Esophagus muscularis mucosa (tissue), 4 donors: ENCODE measurements at regions not wholly inside any gene's neighbourhood (a gene's known extent, or its start where the extent isn't known, plus 50 kb on each side); places are given as distances from the start of the nearest gene placed in this dataset.

Experiments
- DNase-seq: peaks from one replicate; pipeline ENCODE4 v3.0.0-alpha.2; 2017; ENCODE audit errors: extremely low spot score
- H3K27ac ChIP-seq, 4 donors: fragments of 200-600 bp; sonication (generic); replicated peaks in 1 of 4; 1 replicate in 3 of 4; 2 replicates in 1 of 4; pipeline ENCODE4 v1.5.1; 2016 to 2019; ENCODE audit warnings: mild to moderate bottlenecking in 1 of 4
- H3K27me3 ChIP-seq, 4 donors: fragments of 200-600 bp; sonication (generic); one replicate each; pipeline versions ENCODE4 v1.5.1 to v1.6.0; 2016 to 2019
- H3K36me3 ChIP-seq, 4 donors: fragments of 200-600 bp; sonication (generic); one replicate each; pipeline ENCODE4 v1.5.1; 2016 to 2019
- H3K4me1 ChIP-seq, 4 donors: fragments of 200-600 bp; sonication (generic); one replicate each; pipeline ENCODE4 v1.5.1; 2016 to 2019
- H3K4me3 ChIP-seq, 4 donors: fragments of 200-600 bp; sonication (generic); 1 replicate in 2 of 4; 2 replicates in 2 of 4; pipeline ENCODE4 v1.5.1; 2016 to 2019; ENCODE audit warnings: mild to moderate bottlenecking in 4 of 4, moderate library complexity in 1 of 4
- H3K9me3 ChIP-seq, 4 donors: fragments of 200-600 bp; sonication (generic); 1 replicate in 3 of 4; 2 replicates in 1 of 4; pipeline ENCODE4 v1.5.1; 2016 to 2019
- EP300 ChIP-seq: sonication (generic); formaldehyde crosslinking; IDR thresholded peaks from one replicate; pipeline ENCODE4 v1.6.1; 2017; ENCODE audit warnings: antibody characterized with exemption
- POLR2A ChIP-seq: fragments of 450-650 bp; IDR thresholded peaks from one replicate; pipeline ENCODE4 v1.6.1; 2017; ENCODE audit warnings: antibody characterized with exemption, moderate library complexity, mild to moderate bottlenecking, low read depth
- POLR2AphosphoS5 ChIP-seq, 2 donors: sonication (generic); formaldehyde crosslinking; IDR thresholded peaks; one replicate each; pipeline ENCODE4 v1.6.1; 2017; ENCODE audit warnings: antibody characterized with exemption in 2 of 2
- WGBS: methylation state at CpG from one replicate; pipeline ENCODE4 v1.1.5; 2018; 5-methylcytosine and 5-hydroxymethylcytosine counted together
- intact Hi-C: fragments of 100-400 bp; cut with DNase I; formaldehyde crosslinking; loops from one replicate; pipeline ENCODE4 v1.15.1; 2023
- TF ChIP-seq, protein P1 (sequence below), 3 experiments: fragments of 200-600 bp in 2 of 3; fragments of 450-650 bp in 1 of 3; sonication (generic) in 2 of 3; IDR thresholded peaks; one replicate each; pipeline ENCODE4 v1.5.1; 2017 to 2019; ENCODE audit warnings: antibody characterized with exemption in 3 of 3, mild to moderate bottlenecking in 2 of 3, moderate library complexity in 1 of 3

DNA sequence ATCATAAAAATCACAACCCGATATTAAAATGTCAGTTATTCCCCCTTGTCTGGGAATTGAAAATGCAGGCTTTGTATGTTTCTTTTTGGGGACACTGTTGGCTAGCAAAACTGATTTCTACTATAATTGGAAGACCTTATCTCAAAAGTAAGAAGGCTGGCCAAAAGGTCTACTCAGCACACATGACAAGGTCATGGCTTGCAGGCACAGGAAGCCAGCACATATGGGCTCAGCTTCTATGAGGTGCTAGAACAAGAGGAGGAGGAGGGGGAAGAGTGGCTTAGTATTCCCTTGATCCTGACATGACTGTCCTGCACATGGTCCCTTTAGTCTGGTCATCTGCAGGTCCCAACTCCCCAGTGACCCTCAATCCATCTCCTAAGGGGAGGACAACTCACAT, 681.2 kb downstream of the SQOR start:
- WGBS = 74% methylated on average over 1 of the region's 1 CpG
- intact Hi-C loops = no loop called here
- no peaks in the 10 kb centered on the region for H3K9me3 ChIP-seq
- no peaks in the 10 kb centered on the region for H3K36me3 ChIP-seq
- no peaks in the 10 kb centered on the region for H3K27me3 ChIP-seq
- H3K4me1 ChIP-seq = no peaks in the 10 kb centered on the region
- no peak overlapping the region for H3K27ac ChIP-seq
- TF ChIP-seq POLR2AphosphoS5 (IDR thresholded peaks at IDR 0.05) = no peak
- TF ChIP-seq EP300 = no peak
- TF ChIP-seq POLR2A = no peak
- TF ChIP-seq, protein P1, sequence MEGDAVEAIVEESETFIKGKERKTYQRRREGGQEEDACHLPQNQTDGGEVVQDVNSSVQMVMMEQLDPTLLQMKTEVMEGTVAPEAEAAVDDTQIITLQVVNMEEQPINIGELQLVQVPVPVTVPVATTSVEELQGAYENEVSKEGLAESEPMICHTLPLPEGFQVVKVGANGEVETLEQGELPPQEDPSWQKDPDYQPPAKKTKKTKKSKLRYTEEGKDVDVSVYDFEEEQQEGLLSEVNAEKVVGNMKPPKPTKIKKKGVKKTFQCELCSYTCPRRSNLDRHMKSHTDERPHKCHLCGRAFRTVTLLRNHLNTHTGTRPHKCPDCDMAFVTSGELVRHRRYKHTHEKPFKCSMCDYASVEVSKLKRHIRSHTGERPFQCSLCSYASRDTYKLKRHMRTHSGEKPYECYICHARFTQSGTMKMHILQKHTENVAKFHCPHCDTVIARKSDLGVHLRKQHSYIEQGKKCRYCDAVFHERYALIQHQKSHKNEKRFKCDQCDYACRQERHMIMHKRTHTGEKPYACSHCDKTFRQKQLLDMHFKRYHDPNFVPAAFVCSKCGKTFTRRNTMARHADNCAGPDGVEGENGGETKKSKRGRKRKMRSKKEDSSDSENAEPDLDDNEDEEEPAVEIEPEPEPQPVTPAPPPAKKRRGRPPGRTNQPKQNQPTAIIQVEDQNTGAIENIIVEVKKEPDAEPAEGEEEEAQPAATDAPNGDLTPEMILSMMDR (IDR thresholded peaks at IDR 0.05) = no peak
- H3K4me3 ChIP-seq = no peak overlapping the region
- no peak for DNase-seq

DNA sequence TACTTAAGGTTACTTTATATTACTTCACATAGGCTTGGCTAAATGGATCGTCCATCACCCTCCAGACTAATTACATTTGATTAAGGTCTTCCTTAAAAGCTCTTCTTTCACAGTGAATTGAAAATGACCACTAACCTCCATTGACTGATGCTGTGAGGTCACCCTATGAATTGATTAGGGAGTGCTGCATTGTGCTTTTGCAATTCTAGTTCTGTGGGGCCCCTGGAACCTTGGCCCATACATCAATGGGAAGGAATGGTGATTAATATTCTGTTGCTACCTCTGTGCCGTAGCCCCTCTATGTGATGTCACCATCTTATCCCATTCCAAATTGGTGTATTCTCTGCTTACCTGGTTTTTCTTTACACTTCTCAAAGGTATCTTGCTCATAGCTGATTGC, 682.2 kb downstream of the SQOR start:
- Histone ChIP-seq H3K9me3 (no peaks in the 10 kb centered on the region), H3K4me3 (no peak overlapping the region), H3K27me3 (no peaks in the 10 kb centered on the region), H3K36me3 (no peaks in the 10 kb centered on the region), H3K4me1 (no peaks in the 10 kb centered on the region), H3K27ac (no peak overlapping the region)
- WGBS = 100% methylated on average over 2 of the region's 2 CpGs
- intact Hi-C loops = no loop called here
- DNase-seq = no peak
- TF ChIP-seq EP300 = no peak
- TF ChIP-seq, protein P1 (IDR thresholded peaks at IDR 0.05) = no peak
- no peak for TF ChIP-seq POLR2AphosphoS5 (IDR thresholded peaks at IDR 0.05)
- TF ChIP-seq POLR2A = no peak

DNA sequence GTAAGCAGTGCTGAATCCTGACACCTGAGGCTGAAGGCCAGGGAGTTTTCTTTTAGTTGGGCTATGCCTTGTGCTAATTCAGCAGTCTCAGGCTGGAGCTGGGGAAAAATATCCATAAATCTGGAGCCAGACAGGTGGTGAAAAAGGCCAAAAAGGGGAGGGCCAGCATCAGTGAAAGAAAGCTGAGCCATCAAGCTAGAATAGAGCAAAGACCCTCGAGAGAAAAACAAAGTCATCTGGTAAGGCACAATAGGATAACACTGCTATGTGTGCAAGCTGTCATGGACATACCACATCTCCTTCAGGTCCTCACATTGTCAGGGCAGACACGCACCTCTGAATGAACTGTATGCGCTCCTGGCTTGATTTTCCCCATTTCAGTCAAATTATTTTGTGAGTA, 687.9 kb downstream of the SQOR start:
- Histone ChIP-seq H3K4me1 (no peaks in the 10 kb centered on the region), H3K9me3 (no peaks in the 10 kb centered on the region), H3K36me3 (no peaks in the 10 kb centered on the region), H3K27me3 (no peaks in the 10 kb centered on the region), H3K27ac (no peak overlapping the region), H3K4me3 (no peak overlapping the region)
- 88% methylated on average over 3 of the region's 3 CpGs for WGBS
- intact Hi-C loops = no loop called here
- TF ChIP-seq POLR2AphosphoS5 (IDR thresholded peaks at IDR 0.05) (no peak), POLR2A (no peak), EP300 (no peak)
- TF ChIP-seq, protein P1 (IDR thresholded peaks at IDR 0.05) = no peak
- no peak for DNase-seq

DNA sequence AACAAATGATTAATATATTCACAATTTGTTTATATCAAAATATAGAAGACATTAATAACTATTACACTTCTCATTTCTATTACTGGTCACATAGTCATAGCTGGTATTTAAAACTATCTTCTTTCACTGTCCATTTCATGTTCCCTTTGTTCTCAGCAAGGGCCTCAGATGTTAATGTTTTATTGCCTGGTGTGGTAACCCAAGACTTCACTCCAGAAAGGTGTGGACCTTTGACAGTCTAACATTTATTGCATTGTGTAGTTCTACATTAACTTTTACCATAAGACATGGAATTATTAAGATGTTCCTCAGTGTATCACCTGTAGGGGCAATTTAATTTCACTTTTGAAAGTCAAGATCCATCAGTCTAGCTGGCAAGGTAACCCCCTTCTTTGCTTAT, 691.3 kb downstream of the SQOR start:
- intact Hi-C loops = no loop called here
- H3K27ac ChIP-seq = no peak overlapping the region
- no peaks in the 10 kb centered on the region for H3K9me3 ChIP-seq
- H3K36me3 ChIP-seq = no peaks in the 10 kb centered on the region
- no peak for DNase-seq
- no peak overlapping the region for H3K4me3 ChIP-seq
- TF ChIP-seq POLR2A (no peak), POLR2AphosphoS5 (IDR thresholded peaks at IDR 0.05) (no peak)
- TF ChIP-seq, protein P1 (IDR thresholded peaks at IDR 0.05) = no peak
- no peaks in the 10 kb centered on the region for H3K4me1 ChIP-seq
- no peaks in the 10 kb centered on the region for H3K27me3 ChIP-seq

DNA sequence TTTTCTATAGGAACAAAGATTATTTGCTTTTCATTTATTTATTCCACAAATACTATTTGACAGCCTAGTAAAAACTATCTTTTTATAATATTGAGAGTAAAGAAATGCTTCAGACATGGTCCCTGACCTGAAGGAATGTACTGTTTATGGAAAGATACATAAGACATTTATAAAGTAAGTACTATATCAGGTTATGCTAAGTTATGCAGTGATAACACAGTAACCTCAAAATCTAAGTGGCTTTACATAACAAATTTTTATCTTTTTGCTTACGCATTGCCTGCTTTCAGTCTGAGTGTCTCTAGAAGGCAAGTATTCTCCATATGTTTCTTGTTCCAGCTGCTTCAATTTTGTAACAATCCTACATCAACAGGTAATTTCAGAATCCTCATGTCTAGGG, 694.0 kb downstream of the SQOR start:
- Histone ChIP-seq H3K4me3 (no peak overlapping the region), H3K27ac (no peak overlapping the region), H3K9me3 (no peaks in the 10 kb centered on the region), H3K4me1 (no peaks in the 10 kb centered on the region), H3K36me3 (no peaks in the 10 kb centered on the region), H3K27me3 (no peaks in the 10 kb centered on the region)
- 97% methylated on average over 1 of the region's 1 CpG for WGBS
- intact Hi-C loops = no loop called here
- DNase-seq = no peak
- no peak for TF ChIP-seq POLR2A
- TF ChIP-seq, protein P1 (IDR thresholded peaks at IDR 0.05) = no peak
- no peak for TF ChIP-seq POLR2AphosphoS5 (IDR thresholded peaks at IDR 0.05)
- TF ChIP-seq EP300 = no peak
